ENCODE measurements at regions not wholly inside any gene's neighbourhood (a gene's known extent, or its start where the extent isn't known, plus 50 kb on each side); places are given as distances from the start of the nearest gene placed in this dataset.

GRCh38 chr3:181298421-181298820 is 308.9 kb upstream of the DNAJC19 start:
- TF ChIP-seq CTCF (IDR thresholded peaks at IDR 0.05) (no peak), POLR2A (IDR thresholded peaks at IDR 0.05) (no peak)

Measured in testis (tissue), 2 donors.